Mesothelial cell of epicardium (in vitro differentiated cells): ENCODE measurements at regions not wholly inside any gene's neighbourhood (a gene's known extent, or its start where the extent isn't known, plus 50 kb on each side); places are given as distances from the start of the nearest gene placed in this dataset.

Experiments
- DNase-seq, 2 experiments: peaks; one replicate each; pipeline ENCODE4 v3.0.0; 2021; ENCODE audit warnings: low spot score in 2 of 2; ENCODE audit not compliant: unreplicated experiment in 2 of 2
- H3K27ac Mint-ChIP-seq: 2 replicates; pipeline ENCODE4 v1.8.0; 2021; ENCODE audit warnings: mixed read lengths
- H3K27me3 Mint-ChIP-seq: 2 replicates; pipeline ENCODE4 v1.8.0; 2021; ENCODE audit warnings: low read depth, mixed read lengths
- H3K36me3 Mint-ChIP-seq: 2 replicates; pipeline ENCODE4 v1.8.0; 2021; ENCODE audit warnings: mixed read lengths
- H3K4me1 Mint-ChIP-seq: 2 replicates; pipeline ENCODE4 v1.8.0; 2021; ENCODE audit warnings: mixed read lengths
- H3K4me3 Mint-ChIP-seq: 2 replicates; pipeline ENCODE4 v1.8.0; 2021; ENCODE audit warnings: mild to moderate bottlenecking, moderate library complexity, mixed read lengths
- H3K9me3 Mint-ChIP-seq: 2 replicates; pipeline ENCODE4 v1.8.0; 2021; ENCODE audit warnings: mixed read lengths
- CTCF ChIP-seq: fragments of 200-600 bp; sonication (generic); IDR thresholded peaks from one replicate; pipeline ENCODE4 v1.5.0; 2021; ENCODE audit warnings: antibody characterized with exemption; ENCODE audit not compliant: unreplicated experiment

- Mint-ChIP-seq H3K27me3 (peaks cover 39% of the 10 kb centered on the region), H3K36me3 (no peaks in the 10 kb centered on the region), H3K27ac (no peak overlapping the region), H3K4me3 (no peak overlapping the region), H3K4me1 (peaks cover 24% of the 10 kb centered on the region), H3K9me3 (peaks cover 7% of the 10 kb centered on the region)
- DNase-seq, result no peak
- TF ChIP-seq CTCF, result no peak
These were observed 222.8 kb downstream of the HLX start for GRCh38 chr1:221101807-221102605.

GRCh38 chr1:221104596-221104995, 225.4 kb downstream of the HLX start:
- DNase-seq, result no peak
- Mint-ChIP-seq H3K9me3 (peaks cover 11% of the 10 kb centered on the region), H3K4me1 (peaks cover 16% of the 10 kb centered on the region), H3K36me3 (no peaks in the 10 kb centered on the region), H3K27me3 (peaks cover 34% of the 10 kb centered on the region), H3K27ac (no peak overlapping the region), H3K4me3 (no peak overlapping the region)
- no peak for TF ChIP-seq CTCF

GRCh38 chr1:221105578-221105977, 226.3 kb downstream of the HLX start:
- peaks cover 14% of the 10 kb centered on the region for H3K4me1 Mint-ChIP-seq
- no peak overlapping the region for H3K27ac Mint-ChIP-seq
- H3K27me3 Mint-ChIP-seq, result peaks cover 34% of the 10 kb centered on the region
- TF ChIP-seq CTCF, result no peak
- no peak overlapping the region for H3K4me3 Mint-ChIP-seq
- no peaks in the 10 kb centered on the region for H3K36me3 Mint-ChIP-seq
- peaks cover 17% of the 10 kb centered on the region for H3K9me3 Mint-ChIP-seq
- no peak for DNase-seq

- no peak overlapping the region for H3K27ac Mint-ChIP-seq
- DNase-seq, result no peak
These were observed 227.4 kb downstream of the HLX start for GRCh38 chr1:221106616-221107015.

GRCh38 chr1:221109930-221110329, 230.7 kb downstream of the HLX start:
- Mint-ChIP-seq H3K36me3 (no peaks in the 10 kb centered on the region), H3K27ac (no peak overlapping the region), H3K9me3 (peaks cover 36% of the 10 kb centered on the region), H3K4me1 (no peaks in the 10 kb centered on the region), H3K4me3 (no peak overlapping the region), H3K27me3 (peaks cover 23% of the 10 kb centered on the region)
- no peak for DNase-seq
- TF ChIP-seq CTCF, result no peak

More at GRCh38 chr1:221106616-221107015, 227.4 kb downstream of the HLX start:
- no peak for TF ChIP-seq CTCF
- Mint-ChIP-seq H3K4me1 (peaks cover 5% of the 10 kb centered on the region), H3K27me3 (peaks cover 34% of the 10 kb centered on the region), H3K9me3 (peaks cover 25% of the 10 kb centered on the region), H3K36me3 (no peaks in the 10 kb centered on the region), H3K4me3 (no peak overlapping the region)

- peaks cover 27% of the 10 kb centered on the region for H3K9me3 Mint-ChIP-seq
- H3K36me3 Mint-ChIP-seq, result no peaks in the 10 kb centered on the region
- no peak for TF ChIP-seq CTCF
- no peak overlapping the region for H3K4me3 Mint-ChIP-seq
- H3K27ac Mint-ChIP-seq, result no peak overlapping the region
- H3K4me1 Mint-ChIP-seq, result peaks cover 2% of the 10 kb centered on the region
- peaks cover 36% of the 10 kb centered on the region for H3K27me3 Mint-ChIP-seq
- no peak for DNase-seq
These were observed 237.9 kb downstream of the HLX start for GRCh38 chr1:221117133-221117532.
